Pons (tissue), 1 donor: ENCODE measurements at regions not wholly inside any gene's neighbourhood (a gene's known extent, or its start where the extent isn't known, plus 50 kb on each side); places are given as distances from the start of the nearest gene placed in this dataset.
"Not testable (repeated sequence)": the region's sequence is repeated elsewhere in the genome, so short reads cannot be mapped to it uniquely, and the experiment has no call there.

Experiments used
- DNase-seq: peaks from one replicate; pipeline ENCODE4 v3.0.0-alpha.2; 2016; ENCODE audit warnings: low spot score

DNA sequence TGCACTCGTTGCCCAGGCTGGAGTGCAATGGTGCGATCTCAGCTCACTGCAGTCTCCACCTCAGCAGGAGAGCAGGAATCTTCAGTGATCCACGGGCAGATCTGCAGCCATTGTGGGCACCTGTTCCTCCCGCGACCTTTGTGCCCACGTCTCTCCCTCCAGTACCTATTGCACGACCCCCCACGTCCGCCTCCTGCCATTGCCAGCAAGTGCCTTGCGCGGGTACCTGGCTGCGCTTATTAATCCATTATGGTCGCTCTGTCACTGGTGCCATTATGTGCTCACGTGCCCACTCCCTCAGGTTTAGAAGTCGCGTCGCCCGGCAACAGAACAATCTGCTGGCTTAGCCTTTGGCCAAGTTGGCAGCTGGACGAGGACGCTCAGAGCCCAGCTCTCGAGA is 146.2 kb upstream of the C1QTNF3 start:
- DNase-seq: not testable (repeated sequence)

DNA sequence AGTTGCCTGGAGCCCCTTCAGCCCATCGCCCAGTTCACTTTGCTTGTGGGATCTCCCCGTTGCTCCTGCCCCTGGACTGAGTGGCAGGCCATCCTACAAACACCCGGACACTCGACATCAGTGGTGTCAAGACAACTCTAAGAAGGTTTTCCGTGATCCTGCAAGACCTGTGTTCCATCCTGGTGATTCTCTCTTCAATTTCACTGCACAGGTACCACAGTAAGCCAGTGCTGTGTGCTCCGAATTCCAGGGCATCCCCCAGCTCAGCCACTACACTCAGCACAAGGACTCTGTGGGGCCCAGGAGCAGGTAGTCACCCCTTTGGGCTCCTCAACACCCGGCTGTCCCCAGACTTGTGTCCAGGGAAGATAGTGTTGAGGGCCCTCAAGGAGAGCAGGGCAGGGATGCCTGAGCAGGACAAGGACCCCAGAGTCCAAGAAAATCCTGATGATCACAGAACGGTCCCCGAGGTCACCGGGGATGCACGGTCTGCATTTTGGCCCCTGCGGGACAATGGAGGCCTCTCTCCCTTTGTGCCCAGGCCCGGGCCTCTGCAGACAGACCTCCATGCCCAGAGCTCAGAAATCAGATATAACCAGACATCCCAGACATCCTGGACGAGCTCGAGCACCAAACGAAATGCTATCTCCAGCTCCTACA is 146.9 kb upstream of the C1QTNF3 start:
- DNase-seq: peak; percentile 5

DNA sequence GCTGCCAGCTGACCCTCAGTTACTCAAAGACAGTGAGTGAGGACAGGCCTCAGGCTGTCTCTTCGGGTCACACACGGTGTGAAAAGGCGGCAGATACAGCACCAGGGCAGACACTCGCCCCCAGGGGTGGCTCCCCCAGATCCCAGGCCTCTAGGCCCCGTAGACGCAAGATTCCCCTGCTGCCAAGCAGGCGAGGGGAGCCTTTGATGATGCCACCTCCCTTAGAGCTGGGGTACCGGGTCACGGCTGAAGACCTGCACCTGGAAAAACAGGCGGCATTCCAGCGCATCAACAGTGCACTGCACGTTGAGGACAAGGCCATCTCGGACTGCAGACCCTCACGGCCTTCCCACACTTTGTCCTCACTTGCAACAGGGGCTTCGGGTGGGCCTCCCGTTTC is 147.5 kb upstream of the C1QTNF3 start:
- peak; percentile 5 for DNase-seq

DNA sequence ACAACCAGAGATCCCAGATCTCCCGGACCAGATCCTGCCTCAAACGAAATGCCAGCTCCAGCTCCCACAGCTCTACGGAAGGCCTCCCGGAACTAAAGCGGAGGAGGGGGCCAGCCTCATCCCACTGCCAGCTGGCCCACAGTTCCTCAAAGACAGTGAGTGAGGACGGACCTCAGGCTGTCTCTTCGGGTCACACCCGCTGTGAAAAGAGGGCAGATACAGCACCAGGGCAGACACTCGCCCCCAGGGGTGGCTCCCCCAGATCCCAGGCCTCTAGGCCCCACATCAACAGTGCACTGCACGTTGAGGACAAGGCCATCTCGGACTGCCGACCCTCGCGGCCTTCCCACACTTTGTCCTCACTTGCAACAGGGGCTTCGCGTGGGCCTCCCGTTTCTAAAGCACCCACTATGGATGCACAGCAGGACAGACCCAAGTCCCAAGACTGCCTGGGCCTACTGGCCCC is 148.3 kb upstream of the C1QTNF3 start:
- DNase-seq: peak; percentile 3

DNA sequence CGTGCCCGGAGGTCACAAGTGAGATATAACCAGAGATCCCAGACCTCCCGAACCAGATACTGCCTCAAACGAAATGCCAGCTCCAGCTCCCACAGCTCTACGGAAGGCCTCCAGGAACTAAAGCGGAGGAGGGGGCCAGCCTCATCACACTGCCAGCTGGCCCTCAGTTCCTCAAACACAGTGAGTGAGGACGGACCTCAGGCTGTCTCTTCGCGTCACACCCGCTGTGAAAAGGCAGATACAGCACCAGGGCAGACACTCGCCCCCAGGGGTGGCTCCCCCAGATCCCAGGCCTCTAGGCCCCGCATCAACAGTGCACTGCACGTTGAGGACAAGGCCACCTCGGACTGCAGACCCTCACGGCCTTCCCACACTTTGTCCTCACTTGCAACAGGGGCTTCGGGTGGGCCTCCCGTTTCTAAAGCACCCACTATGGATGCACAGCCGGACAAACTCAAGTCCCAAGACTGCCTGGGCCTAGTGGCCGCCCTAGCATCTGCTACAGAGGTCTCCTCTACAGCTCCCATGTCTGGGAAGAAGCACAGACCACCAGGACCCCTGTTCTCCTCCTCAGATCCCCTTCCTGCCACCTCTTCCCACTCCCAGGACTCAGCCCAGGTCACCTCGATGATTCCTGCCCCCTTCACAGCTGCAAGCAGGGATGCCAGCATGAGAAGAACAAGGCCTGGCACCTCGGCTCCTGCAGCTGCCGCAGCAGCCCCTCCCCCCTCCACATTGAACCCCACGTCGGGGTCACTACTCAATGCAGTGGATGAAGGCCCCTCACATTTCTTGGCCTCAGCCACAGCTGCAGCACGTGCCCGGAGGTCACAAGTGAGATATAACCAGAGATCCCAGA is 149.3 kb upstream of the C1QTNF3 start:
- DNase-seq: peak; percentile 47

DNA sequence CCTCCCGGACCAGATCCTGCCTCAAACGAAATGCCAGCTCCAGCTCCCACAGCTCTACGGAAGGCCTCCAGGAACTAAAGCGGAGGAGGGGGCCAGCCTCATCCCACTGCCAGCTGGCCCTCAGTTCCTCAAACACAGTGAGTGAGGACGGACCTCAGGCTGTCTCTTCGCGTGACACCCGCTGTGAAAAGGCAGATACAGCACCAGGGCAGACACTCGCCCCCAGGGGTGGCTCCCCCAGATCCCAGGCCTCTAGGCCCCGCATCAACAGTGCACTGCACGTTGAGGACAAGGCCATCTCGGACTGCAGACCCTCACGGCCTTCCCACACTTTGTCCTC is 149.9 kb upstream of the C1QTNF3 start:
- not testable (repeated sequence) for DNase-seq

DNA sequence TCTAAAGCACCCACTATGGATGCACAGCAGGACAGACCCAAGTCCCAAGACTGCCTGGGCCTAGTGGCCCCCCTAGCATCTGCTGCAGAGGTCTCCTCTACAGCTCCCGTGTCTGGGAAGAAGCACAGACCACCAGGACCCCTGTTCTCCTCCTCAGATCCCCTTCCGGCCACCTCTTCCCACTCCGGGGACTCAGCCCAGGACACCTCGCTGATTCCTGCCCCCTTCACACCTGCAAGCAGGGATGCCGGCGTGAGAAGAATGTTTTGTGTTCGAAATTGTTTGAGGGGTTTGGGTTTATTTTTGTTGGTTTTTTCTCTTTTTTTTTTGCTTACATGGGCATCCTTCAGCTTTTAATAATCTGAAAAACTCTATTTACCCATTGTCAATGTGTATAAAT is 150.3 kb upstream of the C1QTNF3 start:
- DNase-seq: not testable (repeated sequence)

DNA sequence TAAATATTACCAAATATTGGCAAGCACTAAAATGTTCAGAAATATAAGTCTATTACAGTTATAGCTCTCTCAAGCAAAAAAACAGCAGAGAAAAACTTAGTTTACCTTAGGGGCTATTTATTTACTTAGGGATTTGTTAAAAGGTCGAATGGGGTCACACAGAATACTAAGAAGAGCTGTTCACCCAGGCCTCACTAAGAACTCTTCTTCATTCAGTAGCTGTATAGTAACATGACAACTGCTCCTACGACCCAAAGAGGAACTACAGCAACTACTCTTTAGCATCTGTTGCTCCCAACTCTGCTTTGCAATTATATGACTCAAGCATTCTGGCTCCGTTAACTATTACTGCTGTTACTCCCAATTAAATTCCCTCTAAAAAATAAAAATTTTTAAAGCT is 150.8 kb upstream of the C1QTNF3 start:
- DNase-seq: peak; percentile 48

DNA sequence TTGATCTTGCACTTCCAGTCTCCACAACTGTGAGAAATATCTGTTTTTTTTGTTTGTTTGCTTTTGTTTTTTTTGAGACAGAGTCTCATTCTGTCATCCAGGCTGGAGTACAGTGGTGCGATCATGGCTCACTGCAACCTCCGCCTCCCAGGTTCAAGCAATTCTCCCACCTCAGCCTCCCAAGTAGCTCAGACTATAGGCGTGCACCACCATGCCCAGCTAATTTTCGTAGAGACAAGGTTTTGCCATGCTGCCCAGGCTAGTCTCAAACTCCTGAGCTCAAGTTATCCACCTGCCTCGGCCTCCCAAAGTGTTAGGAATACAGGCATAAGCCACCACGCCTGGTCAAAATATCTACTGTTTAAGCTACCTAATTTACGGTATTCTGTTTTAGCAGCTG is 153.1 kb upstream of the C1QTNF3 start:
- DNase-seq: not testable (repeated sequence)

DNA sequence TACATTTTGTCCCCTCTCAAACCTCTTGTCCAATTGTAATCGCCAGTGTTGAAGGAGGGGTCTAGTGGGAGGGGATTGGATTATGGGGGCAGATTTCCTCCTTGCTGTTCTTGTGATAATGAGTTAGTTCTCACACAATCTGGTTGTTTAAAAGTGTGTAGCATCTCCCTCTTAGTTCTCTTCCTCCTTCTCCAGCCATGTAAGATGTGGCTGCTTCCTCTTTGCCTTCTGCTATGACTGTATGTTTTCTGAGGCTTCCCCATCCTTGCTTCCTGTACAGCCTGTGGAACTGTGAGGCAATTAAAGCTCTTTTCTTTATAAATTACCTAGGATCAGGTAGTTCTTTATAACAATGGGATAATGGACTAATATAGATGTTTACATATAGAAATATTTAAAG is 162.3 kb upstream of the C1QTNF3 start:
- DNase-seq: not testable (repeated sequence)

DNA sequence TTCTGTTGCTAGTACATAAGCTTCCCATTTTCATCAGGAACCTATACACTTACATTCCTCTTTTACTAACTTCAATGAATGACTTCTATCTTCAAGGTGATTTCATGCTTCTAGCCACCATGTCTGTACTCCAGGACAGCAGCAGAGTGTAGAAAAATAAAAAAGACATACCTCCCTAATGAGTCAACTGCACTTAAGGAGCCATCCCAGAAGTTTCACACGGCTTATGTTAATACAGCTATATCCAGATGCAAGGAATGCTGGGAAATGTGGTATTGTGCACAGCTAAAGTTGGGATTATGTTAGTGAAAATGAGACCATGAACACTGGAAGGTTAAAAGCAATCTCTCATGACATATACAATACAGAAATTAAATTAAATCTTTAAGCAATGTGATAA is 174.4 kb upstream of the C1QTNF3 start:
- DNase-seq: not testable (repeated sequence)

DNA sequence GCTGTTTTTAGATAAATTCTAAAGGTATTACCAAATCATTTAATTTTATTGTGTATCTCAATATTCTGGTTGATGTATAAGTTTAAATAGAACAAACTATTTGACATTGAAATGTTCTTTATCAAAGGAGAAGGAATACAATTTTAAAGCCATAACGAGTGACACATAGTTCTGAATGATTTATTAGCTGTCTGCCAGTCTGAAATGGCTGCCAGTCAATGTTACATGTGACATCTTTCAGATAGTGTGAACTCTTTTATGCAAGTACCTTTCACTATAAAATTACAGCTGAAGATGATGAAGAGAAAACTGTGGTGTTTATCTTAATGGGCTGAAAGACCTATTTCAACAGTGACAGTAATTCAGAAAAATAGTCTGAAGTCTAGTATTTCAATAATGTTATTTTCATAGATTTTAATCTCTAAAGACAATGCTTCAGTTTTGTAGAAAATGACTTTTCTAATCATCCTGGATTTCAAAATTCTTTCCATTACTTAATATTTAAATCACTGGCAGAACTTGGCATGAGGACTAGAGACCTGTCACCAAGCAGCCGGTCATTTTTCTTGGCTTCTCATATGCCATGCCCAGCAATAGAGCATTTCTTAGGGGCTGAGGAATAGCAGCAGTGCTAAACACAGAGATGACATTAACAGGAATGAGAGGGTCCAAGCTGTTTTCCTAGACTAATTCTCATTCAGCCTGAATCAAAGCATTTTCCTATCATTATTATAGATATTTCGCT is 178.5 kb upstream of the C1QTNF3 start:
- not testable (repeated sequence) for DNase-seq

DNA sequence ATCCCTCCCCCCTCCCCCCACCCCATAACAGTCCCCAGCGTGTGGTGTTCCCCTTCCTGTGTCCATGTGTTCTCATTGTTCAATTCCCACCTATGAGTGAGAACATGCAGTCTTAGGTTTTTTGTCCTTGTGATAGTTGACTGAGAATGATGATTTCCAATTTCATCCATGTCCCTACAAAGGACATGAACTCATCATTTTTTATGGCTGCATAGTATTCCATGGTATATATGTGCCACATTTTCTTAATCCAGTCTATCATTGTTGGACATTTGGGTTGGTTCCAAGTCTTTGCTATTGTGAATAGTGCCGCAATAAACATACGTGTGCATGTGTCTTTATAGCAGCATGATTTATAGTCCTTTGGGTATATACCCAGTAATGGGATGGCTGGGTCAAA is 180.1 kb upstream of the C1QTNF3 start:
- DNase-seq: not testable (repeated sequence)

DNA sequence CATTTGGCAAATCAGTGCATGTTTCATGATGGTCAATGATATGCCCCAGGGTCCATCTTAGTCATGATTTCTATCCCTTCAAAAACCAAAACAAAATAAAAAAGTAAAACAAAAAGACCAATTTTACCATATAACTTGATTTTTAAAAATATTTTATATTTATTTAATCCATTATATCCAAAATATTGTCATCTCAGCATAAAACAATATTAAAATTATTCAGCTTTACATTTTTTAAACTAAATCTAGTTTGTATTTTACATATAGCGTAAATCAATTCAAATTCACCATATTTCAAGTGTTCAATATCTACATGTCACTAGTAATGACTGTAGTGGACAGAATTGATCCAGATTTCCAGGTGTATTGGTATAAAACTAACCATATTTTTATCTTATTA is 187.4 kb upstream of the C1QTNF3 start:
- not testable (repeated sequence) for DNase-seq

DNA sequence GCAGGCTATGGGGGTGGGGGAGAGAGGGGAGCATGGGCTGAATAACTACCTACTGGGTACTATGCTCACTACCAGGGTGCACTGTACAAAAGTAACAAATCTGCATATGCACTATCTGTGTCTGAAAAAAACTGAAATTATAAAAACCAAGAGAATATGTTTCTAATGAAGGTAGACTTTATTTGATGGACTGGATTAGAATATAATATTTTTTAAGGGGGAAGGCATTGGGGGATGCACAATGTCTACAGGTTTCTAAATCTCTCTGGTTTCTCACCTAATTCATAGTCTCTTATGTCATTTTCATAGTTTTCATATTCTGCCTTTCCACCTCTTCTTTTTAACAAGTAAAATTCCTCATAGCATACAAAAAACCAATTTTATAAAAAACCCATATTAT is 200.8 kb upstream of the C1QTNF3 start:
- not testable (repeated sequence) for DNase-seq

DNA sequence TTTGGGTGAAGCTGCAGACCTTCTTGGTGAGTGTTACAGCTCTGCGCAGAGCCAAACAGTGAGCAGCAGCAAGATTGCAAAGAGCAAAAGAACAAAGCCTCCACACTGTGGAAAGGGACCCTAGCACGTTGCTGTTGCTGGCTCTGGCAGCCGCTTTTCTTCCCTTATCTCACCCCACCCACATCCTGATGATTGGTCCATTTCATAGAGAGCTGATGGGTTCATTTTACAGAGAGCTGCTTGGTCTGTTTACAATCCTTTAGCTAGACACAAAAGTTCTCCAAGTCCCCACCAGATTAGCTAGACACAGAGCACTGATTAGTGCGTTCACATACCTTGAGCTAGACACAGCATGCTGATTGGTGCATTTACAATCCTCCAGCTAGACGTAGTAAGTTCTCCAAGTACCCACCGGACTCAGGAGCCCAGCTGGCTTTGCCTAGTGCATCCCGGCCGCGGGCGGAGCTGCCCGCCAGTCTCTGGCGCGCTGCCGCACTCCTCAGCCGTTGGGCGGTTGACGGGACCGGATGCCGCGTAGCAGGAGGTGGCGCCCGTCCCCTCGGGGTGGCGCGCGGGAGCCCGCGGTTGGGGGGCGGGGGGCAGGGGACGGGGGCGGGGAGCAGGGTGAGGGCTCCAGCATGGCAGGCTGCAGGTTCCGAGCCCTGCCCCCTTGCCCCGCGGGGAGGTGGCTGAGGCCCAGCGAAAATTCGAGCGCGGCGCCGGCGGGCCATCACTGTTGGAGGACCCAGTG is 201.4 kb upstream of the C1QTNF3 start:
- DNase-seq: not testable (repeated sequence)

DNA sequence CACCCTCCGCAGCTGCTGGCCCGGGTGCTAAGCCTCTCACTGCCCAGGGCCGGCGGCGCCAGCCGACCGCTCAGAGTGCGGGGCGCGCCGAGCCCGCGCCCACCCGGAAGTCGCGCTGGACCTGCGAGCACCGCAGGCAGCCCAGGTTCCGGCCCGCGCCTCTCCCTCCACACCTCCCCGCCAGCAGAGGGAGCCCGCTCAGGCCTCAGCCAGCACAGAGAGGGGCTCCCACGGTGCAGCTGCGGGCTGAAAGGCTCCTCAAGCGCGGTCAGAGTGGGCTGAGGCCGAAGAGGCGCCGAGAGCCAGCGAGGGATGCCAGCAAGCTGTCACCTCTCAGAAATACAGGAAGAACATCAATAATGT is 202.0 kb upstream of the C1QTNF3 start:
- not testable (repeated sequence) for DNase-seq

DNA sequence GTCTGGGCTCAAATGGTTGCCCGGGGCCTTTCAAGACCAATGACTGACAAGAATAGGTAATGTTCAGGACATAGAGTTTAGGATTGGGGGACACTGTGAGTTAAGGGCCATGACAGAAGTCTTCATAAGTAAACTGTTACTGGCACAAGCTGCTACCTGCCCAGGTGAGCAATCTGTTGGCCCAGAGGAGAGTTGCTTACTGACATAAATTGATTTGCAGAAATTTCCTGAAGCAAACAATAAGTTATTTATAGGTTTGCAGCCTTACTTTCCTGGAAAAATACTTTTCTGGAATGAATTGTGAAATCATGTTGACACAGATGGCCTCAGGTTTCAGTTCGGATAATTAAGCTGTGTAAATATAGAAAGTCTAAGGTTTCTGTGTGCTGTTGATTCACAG is 202.8 kb upstream of the C1QTNF3 start:
- not testable (repeated sequence) for DNase-seq

DNA sequence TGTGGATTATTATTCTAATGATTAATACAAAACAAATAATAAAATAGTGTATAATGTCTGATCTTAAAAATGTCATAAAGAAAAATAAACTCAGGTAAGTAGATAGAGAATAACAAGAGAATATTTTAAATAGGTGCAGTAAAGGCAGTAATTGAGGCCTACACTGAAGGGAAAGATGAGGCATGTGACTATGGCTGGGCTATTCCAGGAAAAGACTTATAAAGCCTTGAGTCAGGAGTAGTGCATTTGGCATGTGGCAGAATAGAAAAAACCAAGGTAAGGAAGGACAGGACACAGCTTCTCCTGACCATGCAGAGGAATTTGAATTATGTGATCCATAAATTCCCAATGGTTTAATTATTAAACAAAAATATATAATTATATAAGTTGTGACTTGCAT is 215.6 kb upstream of the C1QTNF3 start:
- DNase-seq: not testable (repeated sequence)

DNA sequence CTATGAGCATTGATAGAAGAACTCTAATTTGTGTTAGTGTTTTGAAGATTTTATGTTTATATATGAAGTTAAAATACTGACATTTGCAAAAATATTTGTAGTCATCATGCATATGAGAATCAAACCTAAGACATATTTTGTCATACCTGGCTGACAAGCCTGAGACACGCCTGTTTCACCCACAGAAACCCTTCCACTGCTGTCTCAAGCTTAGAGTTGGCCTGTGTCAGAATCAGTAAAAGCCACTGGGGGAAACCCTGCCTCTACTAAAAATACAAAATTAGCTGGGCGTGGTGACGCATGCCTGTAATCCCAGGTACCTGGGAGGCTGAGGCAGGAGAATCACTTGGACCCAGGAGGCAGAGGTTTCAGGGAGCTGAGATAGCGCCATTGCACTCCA is 218.0 kb upstream of the C1QTNF3 start:
- DNase-seq: not testable (repeated sequence)

DNA sequence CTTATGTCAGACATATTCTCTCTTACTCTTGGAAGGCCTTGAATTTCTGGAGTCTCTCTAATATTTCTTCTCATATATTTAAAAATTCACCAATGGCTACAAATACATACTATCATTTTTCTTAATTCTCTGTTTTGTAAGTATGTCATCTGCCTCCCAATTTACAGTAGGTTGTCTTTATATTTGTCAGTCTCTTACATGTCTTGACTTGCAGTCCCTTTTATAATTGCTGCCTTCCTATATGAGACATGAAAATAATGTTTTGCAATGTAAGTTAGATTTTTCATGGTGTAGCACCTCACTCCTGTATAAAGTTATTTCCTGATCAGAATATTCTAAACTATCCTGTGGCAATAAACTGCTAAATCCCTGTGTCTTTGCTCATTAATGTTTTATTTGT is 223.1 kb upstream of the C1QTNF3 start:
- not testable (repeated sequence) for DNase-seq

DNA sequence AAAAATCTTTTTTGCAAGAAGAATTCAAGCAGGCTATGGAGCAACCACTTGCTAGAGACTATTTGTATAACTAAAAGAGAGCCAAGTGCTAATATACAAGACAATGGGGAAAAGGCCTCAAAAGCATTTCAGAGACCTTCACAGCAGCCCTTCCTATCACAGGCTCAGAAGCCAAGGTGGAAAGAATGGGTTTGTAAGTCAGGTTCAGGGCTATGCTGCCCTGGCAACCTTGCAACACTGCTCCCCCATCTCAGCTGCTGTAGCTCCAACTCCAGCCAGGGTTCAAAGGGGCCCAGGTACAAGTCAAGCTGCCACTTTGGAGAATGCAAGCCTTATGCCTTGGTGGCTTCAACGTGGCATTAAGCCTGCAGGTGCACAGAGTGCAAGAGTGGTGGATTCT is 253.7 kb upstream of the C1QTNF3 start:
- DNase-seq: not testable (repeated sequence)
